CD4-positive, alpha-beta memory T cell (primary cell): ENCODE measurements at regions not wholly inside any gene's neighbourhood (a gene's known extent, or its start where the extent isn't known, plus 50 kb on each side); places are given as distances from the start of the nearest gene placed in this dataset.

Source experiments
- CTCF ChIA-PET: fragments of 350-600 bp; sonication (Branson Sonifier 250); formaldehyde crosslinking; loops from one replicate; lab custom pipeline; 2021; ENCODE audit warnings: inconsistent platforms; ENCODE audit not compliant: partially characterized antibody; lab: Charles Lee
- POLR2A ChIA-PET: fragments of 350-600 bp; sonication (Branson Sonifier 250); formaldehyde crosslinking; loops from one replicate; lab custom pipeline; 2021; ENCODE audit not compliant: partially characterized antibody; lab: Charles Lee
- DNase-seq, 5 donors: peaks; one replicate each; pipeline versions ENCODE4 v3.0.0 to v3.0.0-alpha.2; 2020 to 2022; ENCODE audit warnings: mixed read lengths in 1 of 5
- H3K27ac ChIP-seq: one replicate; pipeline ENCODE4 v1.7.0; 2013; ENCODE audit warnings: low read depth, low read length
- H3K27me3 ChIP-seq: 2 replicates; pipeline ENCODE4 v1.7.0; 2013; ENCODE audit warnings: mild to moderate bottlenecking, low read length, moderate library complexity; ENCODE audit not compliant: insufficient read depth
- H3K36me3 ChIP-seq: 2 replicates; pipeline ENCODE4 v1.7.0; 2013; ENCODE audit warnings: mild to moderate bottlenecking, low read length, moderate library complexity; ENCODE audit not compliant: insufficient read depth
- H3K4me1 ChIP-seq: 2 replicates; pipeline ENCODE4 v1.7.0; 2013; ENCODE audit warnings: mild to moderate bottlenecking, low read length, moderate library complexity; ENCODE audit not compliant: insufficient read depth
- H3K4me3 ChIP-seq, 2 donors: one replicate each; pipeline ENCODE4 v1.7.0; 2013; ENCODE audit warnings: low read length in 2 of 2, mild to moderate bottlenecking in 1 of 2
- H3K9me3 ChIP-seq, 2 donors: one replicate each; pipeline ENCODE4 v1.7.0; 2013; ENCODE audit warnings: low read length in 2 of 2, control low read depth in 1 of 2; ENCODE audit not compliant: control insufficient read depth in 1 of 2
- H3K27ac Mint-ChIP-seq, 7 donors: one replicate each; pipeline ENCODE4 v1.8.0; 2020 to 2021; ENCODE audit warnings: mixed read lengths in 7 of 7, mild to moderate bottlenecking in 6 of 7, inconsistent platforms in 3 of 7, moderate library complexity in 3 of 7
- H3K27me3 Mint-ChIP-seq, 2 donors: one replicate each; pipeline ENCODE4 v1.8.0; 2020 to 2021; ENCODE audit warnings: mixed read lengths in 2 of 2
- H3K36me3 Mint-ChIP-seq, 2 donors: one replicate each; pipeline ENCODE4 v1.8.0; 2020 to 2021; ENCODE audit warnings: mixed read lengths in 2 of 2, inconsistent platforms in 1 of 2, mild to moderate bottlenecking in 1 of 2
- H3K4me1 Mint-ChIP-seq, 4 donors: one replicate each; pipeline ENCODE4 v1.8.0; 2020 to 2021; ENCODE audit warnings: mixed read lengths in 4 of 4, mild to moderate bottlenecking in 1 of 4
- H3K4me3 Mint-ChIP-seq, 8 donors: one replicate each; pipeline ENCODE4 v1.8.0; 2020 to 2021; ENCODE audit warnings: mixed read lengths in 8 of 8, mild to moderate bottlenecking in 7 of 8, moderate library complexity in 6 of 8, inconsistent platforms in 3 of 8
- H3K9me3 Mint-ChIP-seq, 8 donors: one replicate each; pipeline ENCODE4 v1.8.0; 2020 to 2021; ENCODE audit warnings: mixed read lengths in 8 of 8, mild to moderate bottlenecking in 5 of 8, inconsistent platforms in 3 of 8, moderate library complexity in 1 of 8
- intact Hi-C: fragments of 100-400 bp; cut with micrococcal nuclease; formaldehyde crosslinking; loops from one replicate; pipeline ENCODE4 v1.15.1; 2023

DNA sequence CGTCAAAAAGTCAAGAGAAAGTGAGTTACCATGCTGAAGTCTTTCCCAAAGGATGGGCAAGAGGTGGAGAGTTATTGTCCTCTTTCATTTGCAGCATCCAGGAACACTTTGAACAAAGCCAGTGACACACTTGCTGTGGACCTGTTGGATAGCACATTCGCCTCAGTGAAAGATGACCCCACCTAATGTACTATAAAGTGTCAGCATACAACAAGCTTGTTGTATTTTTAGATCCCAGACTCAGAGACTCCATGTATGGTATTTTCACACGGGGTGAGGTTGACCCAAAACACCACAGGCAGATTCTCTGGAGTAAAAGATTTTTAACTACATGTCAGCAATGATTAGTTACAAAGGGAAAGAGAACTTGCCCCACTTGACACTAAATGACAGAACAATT is 273.8 kb downstream of the PTBP2 start:
- intact Hi-C loops = no loop called here
- Histone ChIP-seq H3K4me1 (no peaks in the 10 kb centered on the region), H3K27ac (no peak overlapping the region), H3K4me3 (no peak overlapping the region), H3K36me3 (no peaks in the 10 kb centered on the region), H3K27me3 (no peaks in the 10 kb centered on the region), H3K9me3 (no peaks in the 10 kb centered on the region)
- no peak for DNase-seq
- POLR2A ChIA-PET = no interaction called here
- Mint-ChIP-seq H3K36me3 (no peaks in the 10 kb centered on the region), H3K4me3 (no peak overlapping the region), H3K27ac (no peak overlapping the region), H3K4me1 (peaks cover 0 to 2% (median 0%) of the 10 kb centered on the region in 4 donors), H3K27me3 (peaks cover 4 to 5% of the 10 kb centered on the region in 2 donors), H3K9me3 (peaks cover 0 to 4% (median 0%) of the 10 kb centered on the region in 8 donors)
- CTCF ChIA-PET = no interaction called here

GRCh38 chr1:96996001-96996400 is 274.4 kb downstream of the PTBP2 start:
- H3K4me1 Mint-ChIP-seq = peaks cover 0 to 2% (median 0%) of the 10 kb centered on the region in 4 donors
- no peaks in the 10 kb centered on the region for H3K9me3 ChIP-seq
- peaks cover 4% of the 10 kb centered on the region in 2 donors for H3K27me3 Mint-ChIP-seq
- no peak overlapping the region for H3K27ac ChIP-seq
- no peaks in the 10 kb centered on the region for H3K36me3 ChIP-seq
- intact Hi-C loops = no loop called here
- no peak overlapping the region for H3K27ac Mint-ChIP-seq
- ChIA-PET CTCF (no interaction called here), POLR2A (no interaction called here)
- H3K4me1 ChIP-seq = no peaks in the 10 kb centered on the region
- H3K4me3 Mint-ChIP-seq = no peak overlapping the region
- no peak for DNase-seq
- no peak overlapping the region for H3K4me3 ChIP-seq
- H3K9me3 Mint-ChIP-seq = peaks cover 0 to 4% (median 0%) of the 10 kb centered on the region in 8 donors
- H3K36me3 Mint-ChIP-seq = no peaks in the 10 kb centered on the region
- H3K27me3 ChIP-seq = no peaks in the 10 kb centered on the region

DNA sequence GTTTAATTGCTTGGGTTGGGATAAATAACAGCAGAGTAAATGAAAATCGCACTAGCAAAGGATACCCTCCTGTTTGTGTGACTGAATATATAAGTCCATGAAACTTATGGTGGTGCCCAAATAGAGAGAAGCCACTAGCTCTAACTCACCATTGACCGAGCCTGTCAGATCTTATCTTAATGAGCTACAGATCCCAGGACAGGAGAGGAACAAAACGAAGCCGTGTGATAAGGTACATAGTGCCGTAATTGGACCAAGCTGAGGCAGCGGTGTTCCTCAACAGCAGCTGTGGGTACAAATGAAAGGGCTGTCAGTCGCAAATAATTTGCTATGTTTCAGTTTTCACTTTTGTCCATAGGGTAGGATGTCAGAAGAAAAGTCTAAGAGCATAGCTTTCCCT is 276.1 kb downstream of the PTBP2 start:
- Mint-ChIP-seq H3K4me3 (no peak overlapping the region), H3K4me1 (peaks cover 0 to 2% (median 0%) of the 10 kb centered on the region in 4 donors), H3K27me3 (peaks cover 0 to 3% of the 10 kb centered on the region in 2 donors), H3K36me3 (no peaks in the 10 kb centered on the region), H3K27ac (no peak overlapping the region), H3K9me3 (no peaks in the 10 kb centered on the region)
- no peaks in the 10 kb centered on the region for H3K4me1 ChIP-seq
- H3K27me3 ChIP-seq = no peaks in the 10 kb centered on the region
- no peak overlapping the region for H3K27ac ChIP-seq
- intact Hi-C loops = no loop called here
- DNase-seq = no peak
- CTCF ChIA-PET = no interaction called here
- POLR2A ChIA-PET = no interaction called here
- no peaks in the 10 kb centered on the region for H3K9me3 ChIP-seq
- no peaks in the 10 kb centered on the region for H3K36me3 ChIP-seq
- H3K4me3 ChIP-seq = no peak overlapping the region

DNA sequence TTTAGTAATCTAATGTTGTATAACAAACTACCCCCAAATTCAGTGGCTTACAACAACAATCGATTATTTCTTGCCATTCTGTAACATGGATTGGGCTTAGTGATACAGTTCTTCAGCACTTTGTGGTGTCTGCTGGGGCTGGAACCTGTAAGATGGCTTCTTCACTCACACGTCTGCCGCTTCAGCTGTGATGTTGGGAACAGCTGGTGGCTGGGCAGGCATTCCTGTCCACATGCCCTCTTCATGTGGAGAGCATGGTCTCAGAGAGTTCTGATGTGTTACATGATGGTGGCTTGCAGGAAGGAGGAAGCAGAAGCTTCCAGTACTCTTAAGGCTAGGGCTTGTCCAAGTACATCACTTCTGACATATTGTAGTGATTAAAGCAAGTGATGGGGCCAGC is 276.9 kb downstream of the PTBP2 start:
- Mint-ChIP-seq H3K4me1 (peaks cover 0 to 2% (median 0%) of the 10 kb centered on the region in 4 donors), H3K27me3 (peaks cover 0 to 3% of the 10 kb centered on the region in 2 donors), H3K36me3 (no peaks in the 10 kb centered on the region), H3K27ac (no peak overlapping the region), H3K4me3 (no peak overlapping the region), H3K9me3 (no peaks in the 10 kb centered on the region)
- Histone ChIP-seq H3K9me3 (no peaks in the 10 kb centered on the region), H3K4me1 (no peaks in the 10 kb centered on the region), H3K27me3 (no peaks in the 10 kb centered on the region), H3K27ac (no peak overlapping the region), H3K36me3 (no peaks in the 10 kb centered on the region), H3K4me3 (no peak overlapping the region)
- DNase-seq = no peak
- POLR2A ChIA-PET = no interaction called here
- intact Hi-C loops = no loop called here
- CTCF ChIA-PET = no interaction called here

DNA sequence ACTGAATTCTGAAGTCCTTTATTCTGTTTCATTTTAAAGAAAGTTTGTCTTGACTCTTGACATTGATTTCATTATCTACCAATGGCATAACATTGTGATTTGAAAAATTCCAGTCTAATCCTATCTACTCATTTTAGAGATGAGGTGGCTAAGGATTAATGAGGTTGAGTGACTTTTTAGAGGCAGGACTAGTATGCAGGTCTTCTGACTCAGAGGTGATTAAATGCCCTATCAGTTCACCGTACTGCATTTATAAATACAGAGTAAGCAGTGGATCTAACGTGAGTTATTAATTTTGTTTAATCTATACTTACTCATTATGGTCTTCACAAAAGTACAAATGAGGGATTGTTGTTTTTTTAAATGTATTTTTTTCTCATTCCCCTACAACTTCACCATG is 277.6 kb downstream of the PTBP2 start:
- no peak overlapping the region for H3K4me3 Mint-ChIP-seq
- intact Hi-C loops = no loop called here
- H3K36me3 Mint-ChIP-seq = no peaks in the 10 kb centered on the region
- Histone ChIP-seq H3K4me3 (no peak overlapping the region), H3K4me1 (no peaks in the 10 kb centered on the region), H3K9me3 (no peaks in the 10 kb centered on the region), H3K27me3 (no peaks in the 10 kb centered on the region), H3K27ac (no peak overlapping the region), H3K36me3 (no peaks in the 10 kb centered on the region)
- POLR2A ChIA-PET = no interaction called here
- no peaks in the 10 kb centered on the region for H3K9me3 Mint-ChIP-seq
- no peak overlapping the region for H3K27ac Mint-ChIP-seq
- H3K27me3 Mint-ChIP-seq = peaks cover 0 to 3% of the 10 kb centered on the region in 2 donors
- H3K4me1 Mint-ChIP-seq = peaks cover 0 to 2% (median 0%) of the 10 kb centered on the region in 4 donors
- CTCF ChIA-PET = no interaction called here
- no peak for DNase-seq

GRCh38 chr1:97004054-97004453 is 282.5 kb downstream of the PTBP2 start:
- DNase-seq = no peak
- Mint-ChIP-seq H3K27me3 (peaks cover 0 to 4% of the 10 kb centered on the region in 2 donors), H3K36me3 (no peaks in the 10 kb centered on the region), H3K4me3 (no peak overlapping the region), H3K9me3 (peaks cover 0 to 2% (median 0%) of the 10 kb centered on the region in 8 donors), H3K27ac (no peak overlapping the region), H3K4me1 (no peaks in the 10 kb centered on the region)
- Histone ChIP-seq H3K9me3 (no peaks in the 10 kb centered on the region), H3K4me3 (no peak overlapping the region), H3K36me3 (no peaks in the 10 kb centered on the region), H3K27me3 (no peaks in the 10 kb centered on the region), H3K4me1 (no peaks in the 10 kb centered on the region), H3K27ac (no peak overlapping the region)
- ChIA-PET POLR2A (no interaction called here), CTCF (interaction anchor here (0.7 kb wide), 1 partner anchor 9 kb away, joined by 3 read pairs; no protein-coding TSS in a partner anchor)
- intact Hi-C loops = no loop called here

DNA sequence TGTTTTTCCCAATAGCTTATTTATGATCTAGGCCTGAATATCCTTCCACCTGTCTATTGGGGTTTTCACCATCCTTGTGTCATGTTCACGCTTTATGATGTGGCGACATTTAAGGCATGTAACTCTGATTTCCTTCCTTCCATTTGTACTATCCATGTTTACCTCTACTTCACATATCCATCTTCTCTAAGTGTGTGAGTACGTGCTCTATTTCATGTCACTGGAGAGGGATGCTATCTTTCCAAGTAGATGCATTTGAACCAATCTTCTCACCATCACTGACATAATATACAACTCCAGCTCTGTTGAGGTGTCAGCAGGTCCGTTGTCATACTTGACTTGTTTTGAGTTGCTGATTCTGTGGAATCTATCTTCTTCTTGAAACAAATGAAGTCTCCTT is 283.2 kb downstream of the PTBP2 start:
- no peaks in the 10 kb centered on the region for H3K36me3 Mint-ChIP-seq
- Histone ChIP-seq H3K36me3 (no peaks in the 10 kb centered on the region), H3K9me3 (no peaks in the 10 kb centered on the region), H3K27ac (no peak overlapping the region), H3K27me3 (no peaks in the 10 kb centered on the region), H3K4me1 (no peaks in the 10 kb centered on the region), H3K4me3 (no peak overlapping the region)
- peaks cover 0 to 2% (median 0%) of the 10 kb centered on the region in 8 donors for H3K9me3 Mint-ChIP-seq
- ChIA-PET CTCF (interaction anchor here (1.8 kb wide), 1 partner anchor 24 kb away, joined by 3 read pairs; no protein-coding TSS in a partner anchor), POLR2A (no interaction called here)
- no peaks in the 10 kb centered on the region for H3K4me1 Mint-ChIP-seq
- peaks cover 0 to 4% of the 10 kb centered on the region in 2 donors for H3K27me3 Mint-ChIP-seq
- intact Hi-C loops = no loop called here
- no peak overlapping the region for H3K27ac Mint-ChIP-seq
- no peak for DNase-seq
- H3K4me3 Mint-ChIP-seq = no peak overlapping the region
